Liver (tissue), 3 donors: ENCODE measurements at regions not wholly inside any gene's neighbourhood (a gene's known extent, or its start where the extent isn't known, plus 50 kb on each side); places are given as distances from the start of the nearest gene placed in this dataset.

Source experiments
- GABPA ChIP-seq, 2 donors: IDR thresholded peaks in 1 of 2; conservative IDR thresholded peaks in 1 of 2; 2 replicates each; pipeline ENCODE4 v1.6.1; 2016; ENCODE audit warnings: antibody characterized with exemption in 2 of 2, mild to moderate bottlenecking in 1 of 2, moderate library complexity in 1 of 2
- TF ChIP-seq, protein P1 (sequence below): fragments of 150-350 bp; IDR thresholded peaks from 2 replicates; pipeline ENCODE4 v1.5.1; 2017; ENCODE audit warnings: improper control_type of control experiment, low read depth, low read length; ENCODE audit not compliant: missing input control
- donor health status: healthy.
- donor health status: healthy.

DNA sequence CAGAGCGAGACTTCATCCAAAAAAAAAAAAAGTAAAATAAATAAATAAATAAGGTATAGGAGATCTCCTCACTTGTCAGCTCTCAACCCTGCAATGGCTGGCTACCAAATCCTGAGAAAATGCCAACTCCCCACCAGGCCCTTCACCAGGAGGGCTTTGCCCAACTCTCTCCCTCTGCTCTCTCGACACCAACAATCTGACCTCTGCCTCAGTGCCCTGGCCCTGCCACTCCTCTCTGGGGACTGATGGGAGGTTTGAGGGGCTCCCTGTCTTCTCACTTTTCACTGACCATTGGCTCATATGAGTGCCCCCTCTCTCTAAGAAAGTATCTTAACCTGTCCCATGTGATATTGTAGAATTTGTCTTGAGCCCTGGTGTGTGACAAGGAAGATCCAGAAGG lies 52.6 kb upstream of the SH3PXD2B start:
- no peak for TF ChIP-seq GABPA (IDR thresholded peaks at IDR 0.05 in 1 of 2, conservative IDR thresholded peaks at IDR 0.05 in 1 of 2)
- TF ChIP-seq, protein P1, sequence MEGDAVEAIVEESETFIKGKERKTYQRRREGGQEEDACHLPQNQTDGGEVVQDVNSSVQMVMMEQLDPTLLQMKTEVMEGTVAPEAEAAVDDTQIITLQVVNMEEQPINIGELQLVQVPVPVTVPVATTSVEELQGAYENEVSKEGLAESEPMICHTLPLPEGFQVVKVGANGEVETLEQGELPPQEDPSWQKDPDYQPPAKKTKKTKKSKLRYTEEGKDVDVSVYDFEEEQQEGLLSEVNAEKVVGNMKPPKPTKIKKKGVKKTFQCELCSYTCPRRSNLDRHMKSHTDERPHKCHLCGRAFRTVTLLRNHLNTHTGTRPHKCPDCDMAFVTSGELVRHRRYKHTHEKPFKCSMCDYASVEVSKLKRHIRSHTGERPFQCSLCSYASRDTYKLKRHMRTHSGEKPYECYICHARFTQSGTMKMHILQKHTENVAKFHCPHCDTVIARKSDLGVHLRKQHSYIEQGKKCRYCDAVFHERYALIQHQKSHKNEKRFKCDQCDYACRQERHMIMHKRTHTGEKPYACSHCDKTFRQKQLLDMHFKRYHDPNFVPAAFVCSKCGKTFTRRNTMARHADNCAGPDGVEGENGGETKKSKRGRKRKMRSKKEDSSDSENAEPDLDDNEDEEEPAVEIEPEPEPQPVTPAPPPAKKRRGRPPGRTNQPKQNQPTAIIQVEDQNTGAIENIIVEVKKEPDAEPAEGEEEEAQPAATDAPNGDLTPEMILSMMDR: no peak
